HL-60 (cell line): ENCODE measurements at regions not wholly inside any gene's neighbourhood (a gene's known extent, or its start where the extent isn't known, plus 50 kb on each side); places are given as distances from the start of the nearest gene placed in this dataset.

Experiments
- DNase-seq, 2 experiments: peaks; one replicate each; pipeline ENCODE4 v3.0.0-alpha.2; 2010 to 2020; ENCODE audit warnings: low read depth in 1 of 2, low spot score in 1 of 2
- H3K27ac ChIP-seq: fragments of 250-450 bp; sonication (Bioruptor Pico); replicated peaks from 2 replicates; pipeline ENCODE4 v1.5.1; 2020; ENCODE audit warnings: mild to moderate bottlenecking, moderate library complexity
- H3K27me3 ChIP-seq: fragments of 250-450 bp; sonication (Bioruptor Pico); 2 replicates; pipeline ENCODE4 v1.5.1; 2021; ENCODE audit warnings: mild to moderate bottlenecking, moderate library complexity; ENCODE audit not compliant: insufficient read depth, poor library complexity, severe bottlenecking
- H3K4me3 ChIP-seq: replicated peaks from 2 replicates; pipeline ENCODE4 v1.5.1; 2011; ENCODE audit warnings: mild to moderate bottlenecking, control low read depth, low read length; ENCODE audit not compliant: insufficient read depth
- CTCF ChIP-seq: IDR thresholded peaks from one replicate; pipeline ENCODE4 v1.5.1; 2011; ENCODE audit warnings: low read length, control low read depth, inconsistent platforms; ENCODE audit not compliant: insufficient read depth
- GABPA ChIP-seq: IDR thresholded peaks from 2 replicates; pipeline ENCODE4 v1.6.1; 2012; ENCODE audit warnings: low read depth
- POLR2AphosphoS5 ChIP-seq: IDR thresholded peaks from 2 replicates; pipeline ENCODE4 v1.6.1; 2012; ENCODE audit warnings: low read depth
- SPI1 ChIP-seq: IDR thresholded peaks from 2 replicates; pipeline ENCODE4 v1.6.1; 2012; ENCODE audit warnings: low read depth, mild to moderate bottlenecking, borderline replicate concordance
- TF ChIP-seq, protein P1 (sequence below): IDR thresholded peaks from 2 replicates; pipeline ENCODE4 v1.6.1; 2012; ENCODE audit warnings: low read depth; ENCODE audit not compliant: insufficient replicate concordance

DNA sequence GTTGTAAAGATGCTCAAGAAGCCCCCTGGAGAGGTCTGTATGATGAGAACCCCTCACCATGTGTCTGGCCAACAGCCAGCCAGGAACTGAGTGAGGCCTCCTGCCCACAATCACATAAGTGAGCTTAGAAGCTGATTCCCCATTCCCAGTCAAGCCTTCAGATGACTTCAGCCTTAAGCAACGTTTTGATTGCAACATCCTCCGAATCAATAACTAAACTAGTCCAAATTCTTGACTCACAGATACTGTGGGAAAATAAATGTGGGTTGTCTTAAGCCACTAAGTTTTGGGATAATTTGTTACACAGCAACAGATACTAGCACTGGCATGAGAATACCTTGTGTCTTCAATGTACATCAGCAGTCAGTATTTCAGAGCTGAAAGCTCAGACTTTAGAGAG is 54.5 kb upstream of the HS3ST4 start:
- no peaks in the 10 kb centered on the region for H3K27me3 ChIP-seq
- H3K27ac ChIP-seq, result no peak overlapping the region
- H3K4me3 ChIP-seq, result no peak overlapping the region
- no peak for DNase-seq
- TF ChIP-seq GABPA (no peak), CTCF (no peak), POLR2AphosphoS5 (no peak), SPI1 (no peak)
- TF ChIP-seq, protein P1, sequence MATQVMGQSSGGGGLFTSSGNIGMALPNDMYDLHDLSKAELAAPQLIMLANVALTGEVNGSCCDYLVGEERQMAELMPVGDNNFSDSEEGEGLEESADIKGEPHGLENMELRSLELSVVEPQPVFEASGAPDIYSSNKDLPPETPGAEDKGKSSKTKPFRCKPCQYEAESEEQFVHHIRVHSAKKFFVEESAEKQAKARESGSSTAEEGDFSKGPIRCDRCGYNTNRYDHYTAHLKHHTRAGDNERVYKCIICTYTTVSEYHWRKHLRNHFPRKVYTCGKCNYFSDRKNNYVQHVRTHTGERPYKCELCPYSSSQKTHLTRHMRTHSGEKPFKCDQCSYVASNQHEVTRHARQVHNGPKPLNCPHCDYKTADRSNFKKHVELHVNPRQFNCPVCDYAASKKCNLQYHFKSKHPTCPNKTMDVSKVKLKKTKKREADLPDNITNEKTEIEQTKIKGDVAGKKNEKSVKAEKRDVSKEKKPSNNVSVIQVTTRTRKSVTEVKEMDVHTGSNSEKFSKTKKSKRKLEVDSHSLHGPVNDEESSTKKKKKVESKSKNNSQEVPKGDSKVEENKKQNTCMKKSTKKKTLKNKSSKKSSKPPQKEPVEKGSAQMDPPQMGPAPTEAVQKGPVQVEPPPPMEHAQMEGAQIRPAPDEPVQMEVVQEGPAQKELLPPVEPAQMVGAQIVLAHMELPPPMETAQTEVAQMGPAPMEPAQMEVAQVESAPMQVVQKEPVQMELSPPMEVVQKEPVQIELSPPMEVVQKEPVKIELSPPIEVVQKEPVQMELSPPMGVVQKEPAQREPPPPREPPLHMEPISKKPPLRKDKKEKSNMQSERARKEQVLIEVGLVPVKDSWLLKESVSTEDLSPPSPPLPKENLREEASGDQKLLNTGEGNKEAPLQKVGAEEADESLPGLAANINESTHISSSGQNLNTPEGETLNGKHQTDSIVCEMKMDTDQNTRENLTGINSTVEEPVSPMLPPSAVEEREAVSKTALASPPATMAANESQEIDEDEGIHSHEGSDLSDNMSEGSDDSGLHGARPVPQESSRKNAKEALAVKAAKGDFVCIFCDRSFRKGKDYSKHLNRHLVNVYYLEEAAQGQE, result no peak

DNA sequence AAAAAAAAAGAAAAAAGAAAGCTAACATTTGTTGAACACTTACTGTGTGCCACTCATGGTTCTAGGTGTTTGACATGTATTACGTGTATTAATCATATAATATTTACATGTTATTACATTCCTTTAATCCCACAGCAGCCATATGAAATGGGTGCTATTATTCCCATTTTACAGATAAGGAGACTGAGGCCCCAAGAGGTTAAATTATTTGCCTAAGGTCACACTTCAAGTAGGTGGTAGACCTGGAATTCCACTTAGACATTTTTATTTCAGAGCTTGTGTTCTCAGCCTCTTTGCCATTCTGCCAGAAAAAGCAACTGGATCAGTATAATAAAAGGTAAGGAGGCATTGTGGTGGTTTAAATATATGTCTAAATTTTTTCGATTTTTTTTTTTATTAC is 55.1 kb upstream of the HS3ST4 start:
- Histone ChIP-seq H3K27ac (no peak overlapping the region), H3K27me3 (no peaks in the 10 kb centered on the region), H3K4me3 (no peak overlapping the region)
- TF ChIP-seq, protein P1, result no peak
- TF ChIP-seq POLR2AphosphoS5, result no peak
- TF ChIP-seq SPI1, result no peak
- TF ChIP-seq GABPA, result no peak
- no peak for TF ChIP-seq CTCF
- no peak for DNase-seq

DNA sequence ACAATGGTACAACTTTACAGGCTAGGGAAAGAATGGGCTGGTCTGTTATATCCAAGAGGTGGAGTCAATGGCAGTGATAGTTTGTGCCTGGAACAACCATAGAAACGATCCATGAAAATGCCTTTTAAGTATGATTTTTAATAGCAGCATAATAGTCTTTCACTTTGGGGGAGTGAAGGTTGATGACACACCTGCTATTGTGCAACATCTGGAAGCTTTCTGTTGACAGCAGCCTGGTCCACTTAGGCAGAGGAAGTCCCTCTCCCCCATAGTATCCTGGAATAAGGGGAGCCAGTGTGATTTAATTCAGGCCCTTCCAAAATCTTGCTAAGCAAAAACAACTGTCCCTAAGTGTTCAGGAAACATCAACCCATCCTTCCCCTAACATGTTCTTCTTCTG is 56.3 kb upstream of the HS3ST4 start:
- no peak for TF ChIP-seq CTCF
- TF ChIP-seq, protein P1, result no peak
- TF ChIP-seq POLR2AphosphoS5, result no peak
- no peak for TF ChIP-seq GABPA
- Histone ChIP-seq H3K27ac (no peak overlapping the region), H3K27me3 (no peaks in the 10 kb centered on the region), H3K4me3 (no peak overlapping the region)
- no peak for DNase-seq
